ENCODE measurements at regions not wholly inside any gene's neighbourhood (a gene's known extent, or its start where the extent isn't known, plus 50 kb on each side); places are given as distances from the start of the nearest gene placed in this dataset.

GRCh38 chr1:163614361-163614760, 292.6 kb downstream of the NUF2 start:
- no peak for TF ChIP-seq CTCF (IDR thresholded peaks at IDR 0.05)
- TF ChIP-seq MEF2A (IDR thresholded peaks at IDR 0.05; ENCODE audit: borderline replicate concordance, low read depth), result no peak
- TF ChIP-seq CHD2 (IDR thresholded peaks at IDR 0.05; ENCODE audit: low read length, partially characterized antibody), result no peak
- no peak for TF ChIP-seq MAX (IDR thresholded peaks at IDR 0.05; ENCODE audit: low read depth)
- no peak for TF ChIP-seq EZH2phosphoT487 (IDR thresholded peaks at IDR 0.05; ENCODE audit: borderline replicate concordance, low read depth)
- no peak for TF ChIP-seq FOSL2 (IDR thresholded peaks at IDR 0.05; ENCODE audit: borderline replicate concordance, low read depth)
- no peak for TF ChIP-seq POLR2AphosphoS5 (IDR thresholded peaks at IDR 0.05; ENCODE audit: low read depth, low read length)
- no peak for TF ChIP-seq EP300 (IDR thresholded peaks at IDR 0.05; ENCODE audit: borderline replicate concordance in 1 of 2, low read depth in 1 of 2, low read length in 1 of 2)

Measured in SK-N-SH (cell line).